ENCODE measurements at regions not wholly inside any gene's neighbourhood (a gene's known extent, or its start where the extent isn't known, plus 50 kb on each side); places are given as distances from the start of the nearest gene placed in this dataset.
A peak's percentile ranks its signal among the peaks of the same experiment; 100 is the strongest.

DNA sequence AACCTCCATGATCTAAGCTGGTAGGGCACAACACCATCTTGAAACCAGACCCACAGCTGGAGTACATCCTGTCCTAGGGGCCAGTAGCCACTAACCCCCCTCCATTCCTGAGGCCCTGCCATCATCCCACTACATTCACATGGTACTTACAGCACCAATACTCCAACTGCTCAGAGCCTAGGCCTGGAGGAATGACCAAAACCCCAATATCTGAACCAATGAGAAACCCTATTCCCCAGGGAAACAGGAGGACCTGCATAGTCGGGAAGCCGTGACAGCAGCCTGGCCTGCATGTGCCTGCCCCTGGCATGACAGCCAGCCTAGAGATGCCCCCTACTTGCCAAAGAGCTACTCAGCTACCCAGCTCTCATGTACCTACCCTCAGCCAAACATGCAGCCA is 65.4 kb upstream of the DMRT1 start:
- DNase-seq, result no peak

GRCh38 chr9:777978-778377 is 63.5 kb upstream of the DMRT1 start:
- DNase-seq, result no peak

DNA sequence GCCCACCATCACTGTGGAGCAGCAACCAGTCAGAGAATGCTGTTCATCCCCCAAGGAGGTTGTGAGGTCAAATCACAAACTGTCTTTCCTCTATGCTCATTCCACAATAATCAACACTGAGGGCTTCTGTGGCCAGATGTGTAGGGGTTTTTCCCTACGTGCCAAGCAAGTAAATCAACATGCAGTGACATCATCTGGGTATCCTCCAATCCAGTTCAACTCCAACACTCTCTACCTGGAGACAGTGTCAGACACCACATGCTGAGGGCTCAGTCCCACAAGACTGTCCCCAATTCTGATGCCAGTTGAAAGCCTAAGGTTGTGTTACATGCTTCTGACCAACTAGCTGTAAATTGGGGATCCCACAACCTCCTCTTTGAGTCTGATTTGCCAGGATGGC is 57.3 kb upstream of the DMRT1 start:
- peak; percentile 0 for DNase-seq

DNA sequence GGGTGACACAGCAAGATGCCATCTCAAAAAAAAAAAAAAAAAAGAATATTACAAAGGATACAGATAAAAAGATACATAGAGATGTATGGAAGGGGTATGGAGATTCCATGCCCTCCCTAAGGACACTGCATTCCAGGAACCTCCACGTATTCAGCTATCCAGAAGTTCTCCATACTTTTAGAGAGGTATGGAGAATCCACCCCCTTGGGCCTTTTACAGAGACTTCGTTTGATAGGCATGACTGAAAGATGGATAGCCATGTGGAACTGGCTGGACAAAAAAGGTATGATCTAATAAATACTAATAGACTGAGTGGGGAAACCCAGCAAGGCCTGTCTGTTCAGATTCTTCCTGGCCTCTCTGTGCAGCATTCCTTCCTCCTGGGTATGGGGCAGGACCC is 56.6 kb upstream of the DMRT1 start:
- no peak for DNase-seq

GRCh38 chr9:785997-786396 is 55.5 kb upstream of the DMRT1 start:
- DNase-seq, result no peak

DNA sequence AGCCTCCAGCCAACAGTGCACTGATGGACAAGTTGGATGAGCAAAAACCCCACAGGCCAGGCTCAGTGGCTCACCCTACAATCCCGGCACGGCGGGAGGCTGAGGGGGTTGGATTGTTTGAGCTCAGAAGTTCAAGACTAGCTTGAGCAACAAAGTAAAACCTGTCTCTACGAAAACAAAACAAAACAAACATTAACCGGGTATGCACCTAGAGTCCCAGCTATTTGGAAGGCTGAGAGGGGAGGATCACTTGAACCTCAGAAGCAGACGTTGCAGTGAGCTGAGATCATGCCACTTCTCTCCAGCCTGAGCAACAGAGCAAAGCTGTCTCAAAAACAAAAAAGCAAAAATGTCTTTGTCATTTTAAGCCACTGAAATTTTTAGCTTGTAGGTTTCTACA is 55.1 kb upstream of the DMRT1 start:
- no peak for DNase-seq

- no peak for DNase-seq
Observed at GRCh38 chr9:788777-789176, 52.7 kb upstream of the DMRT1 start.

All from DMS53 (cell line).